ENCODE measurements at regions not wholly inside any gene's neighbourhood (a gene's known extent, or its start where the extent isn't known, plus 50 kb on each side); places are given as distances from the start of the nearest gene placed in this dataset.

GRCh38 chr13:99126821-99127220 is 73.8 kb upstream of the UBAC2 start:
- no peaks in the 10 kb centered on the region for H3K27me3 ChIP-seq (ENCODE audit: control insufficient read depth, insufficient read depth, low read length)
- no peaks in the 10 kb centered on the region for H4K20me1 ChIP-seq (ENCODE audit: control insufficient read depth, extremely low read depth, insufficient read depth, low read length)
- no peak overlapping the region for H3K27ac ChIP-seq (ENCODE audit: insufficient read depth, low read length)
- H3K36me3 ChIP-seq (ENCODE audit: control insufficient read depth, insufficient read depth, low read length): no peaks in the 10 kb centered on the region
- no peak for DNase-seq (ENCODE audit: low read depth in 2 of 2)
- H3K79me2 ChIP-seq (ENCODE audit: control insufficient read depth, insufficient read depth, low read length): no peaks in the 10 kb centered on the region
- no peak overlapping the region for H3K4me3 ChIP-seq (replicated peaks in 1 of 4; ENCODE audit: control extremely low read depth in 1 of 4, insufficient read depth in 1 of 4, low read depth in 3 of 4, low read length in 4 of 4)
- H2AFZ ChIP-seq (ENCODE audit: low read length): no peak overlapping the region
- H3K9me3 ChIP-seq (ENCODE audit: control insufficient read depth, insufficient read depth, low read depth, low read length): no peaks in the 10 kb centered on the region
- no peak overlapping the region for H3K9ac ChIP-seq (ENCODE audit: insufficient read depth, low read length)
- TF ChIP-seq, protein P1, sequence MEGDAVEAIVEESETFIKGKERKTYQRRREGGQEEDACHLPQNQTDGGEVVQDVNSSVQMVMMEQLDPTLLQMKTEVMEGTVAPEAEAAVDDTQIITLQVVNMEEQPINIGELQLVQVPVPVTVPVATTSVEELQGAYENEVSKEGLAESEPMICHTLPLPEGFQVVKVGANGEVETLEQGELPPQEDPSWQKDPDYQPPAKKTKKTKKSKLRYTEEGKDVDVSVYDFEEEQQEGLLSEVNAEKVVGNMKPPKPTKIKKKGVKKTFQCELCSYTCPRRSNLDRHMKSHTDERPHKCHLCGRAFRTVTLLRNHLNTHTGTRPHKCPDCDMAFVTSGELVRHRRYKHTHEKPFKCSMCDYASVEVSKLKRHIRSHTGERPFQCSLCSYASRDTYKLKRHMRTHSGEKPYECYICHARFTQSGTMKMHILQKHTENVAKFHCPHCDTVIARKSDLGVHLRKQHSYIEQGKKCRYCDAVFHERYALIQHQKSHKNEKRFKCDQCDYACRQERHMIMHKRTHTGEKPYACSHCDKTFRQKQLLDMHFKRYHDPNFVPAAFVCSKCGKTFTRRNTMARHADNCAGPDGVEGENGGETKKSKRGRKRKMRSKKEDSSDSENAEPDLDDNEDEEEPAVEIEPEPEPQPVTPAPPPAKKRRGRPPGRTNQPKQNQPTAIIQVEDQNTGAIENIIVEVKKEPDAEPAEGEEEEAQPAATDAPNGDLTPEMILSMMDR (conservative IDR thresholded peaks at IDR 0.05 in 1 of 2, IDR thresholded peaks at IDR 0.05 in 1 of 2; ENCODE audit: low read depth in 1 of 2, low read length in 2 of 2): no peak
- TF ChIP-seq EZH2 (IDR thresholded peaks at IDR 0.05; ENCODE audit: low read length, missing control alignments): no peak
- H3K4me1 ChIP-seq (ENCODE audit: control insufficient read depth, extremely low read depth, insufficient read depth, low read length): no peaks in the 10 kb centered on the region
- H3K4me2 ChIP-seq (ENCODE audit: extremely low read depth, insufficient read depth, low read length): no peak overlapping the region

- Histone ChIP-seq H4K20me1 (ENCODE audit: control insufficient read depth, extremely low read depth, insufficient read depth, low read length) (no peaks in the 10 kb centered on the region), H3K27me3 (ENCODE audit: control insufficient read depth, insufficient read depth, low read length) (no peaks in the 10 kb centered on the region), H3K79me2 (ENCODE audit: control insufficient read depth, insufficient read depth, low read length) (no peaks in the 10 kb centered on the region), H3K27ac (ENCODE audit: insufficient read depth, low read length) (no peak overlapping the region), H3K9ac (ENCODE audit: insufficient read depth, low read length) (no peak overlapping the region), H3K9me3 (ENCODE audit: control insufficient read depth, insufficient read depth, low read depth, low read length) (no peaks in the 10 kb centered on the region), H3K4me1 (ENCODE audit: control insufficient read depth, extremely low read depth, insufficient read depth, low read length) (no peaks in the 10 kb centered on the region), H3K4me3 (replicated peaks in 1 of 4; ENCODE audit: control extremely low read depth in 1 of 4, insufficient read depth in 1 of 4, low read depth in 3 of 4, low read length in 4 of 4) (no peak overlapping the region), H3K36me3 (ENCODE audit: control insufficient read depth, insufficient read depth, low read length) (no peaks in the 10 kb centered on the region), H3K4me2 (ENCODE audit: extremely low read depth, insufficient read depth, low read length) (no peak overlapping the region), H2AFZ (ENCODE audit: low read length) (no peak overlapping the region)
- TF ChIP-seq EZH2 (IDR thresholded peaks at IDR 0.05; ENCODE audit: low read length, missing control alignments): no peak
- TF ChIP-seq, protein P1 (conservative IDR thresholded peaks at IDR 0.05 in 1 of 2, IDR thresholded peaks at IDR 0.05 in 1 of 2; ENCODE audit: low read depth in 1 of 2, low read length in 2 of 2): no peak
- DNase-seq (ENCODE audit: low read depth in 2 of 2): no peak
Observed at GRCh38 chr13:99129050-99129449, 71.6 kb upstream of the UBAC2 start.

DNA sequence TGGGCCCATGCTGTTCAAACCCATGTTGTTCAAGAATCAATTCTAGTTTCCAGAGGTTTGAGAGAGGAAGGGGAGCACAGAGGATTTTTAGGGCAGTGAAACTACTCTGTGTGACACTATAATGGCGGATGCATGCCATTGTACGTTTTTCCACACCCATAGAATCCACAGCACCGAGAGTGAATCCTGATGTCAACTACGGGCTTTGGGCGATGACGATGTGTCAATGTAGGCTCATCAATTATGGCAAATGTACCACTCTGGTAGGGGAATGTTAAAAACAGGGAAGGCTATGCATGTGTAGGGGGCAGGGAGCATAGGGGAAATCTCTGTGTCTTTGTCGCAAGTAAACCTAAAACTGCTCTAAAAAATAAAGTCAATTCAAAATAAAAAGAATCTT is 70.7 kb upstream of the UBAC2 start:
- no peaks in the 10 kb centered on the region for H3K27me3 ChIP-seq (ENCODE audit: control insufficient read depth, insufficient read depth, low read length)
- no peaks in the 10 kb centered on the region for H4K20me1 ChIP-seq (ENCODE audit: control insufficient read depth, extremely low read depth, insufficient read depth, low read length)
- H2AFZ ChIP-seq (ENCODE audit: low read length): no peak overlapping the region
- no peaks in the 10 kb centered on the region for H3K4me1 ChIP-seq (ENCODE audit: control insufficient read depth, extremely low read depth, insufficient read depth, low read length)
- no peak overlapping the region for H3K27ac ChIP-seq (ENCODE audit: insufficient read depth, low read length)
- no peak overlapping the region for H3K4me3 ChIP-seq (replicated peaks in 1 of 4; ENCODE audit: control extremely low read depth in 1 of 4, insufficient read depth in 1 of 4, low read depth in 3 of 4, low read length in 4 of 4)
- no peak overlapping the region for H3K9ac ChIP-seq (ENCODE audit: insufficient read depth, low read length)
- no peaks in the 10 kb centered on the region for H3K9me3 ChIP-seq (ENCODE audit: control insufficient read depth, insufficient read depth, low read depth, low read length)
- no peak for TF ChIP-seq EZH2 (IDR thresholded peaks at IDR 0.05; ENCODE audit: low read length, missing control alignments)
- TF ChIP-seq, protein P1 (conservative IDR thresholded peaks at IDR 0.05 in 1 of 2, IDR thresholded peaks at IDR 0.05 in 1 of 2; ENCODE audit: low read depth in 1 of 2, low read length in 2 of 2): no peak
- no peak overlapping the region for H3K4me2 ChIP-seq (ENCODE audit: extremely low read depth, insufficient read depth, low read length)
- H3K36me3 ChIP-seq (ENCODE audit: control insufficient read depth, insufficient read depth, low read length): no peaks in the 10 kb centered on the region
- DNase-seq (ENCODE audit: low read depth in 2 of 2): no peak
- H3K79me2 ChIP-seq (ENCODE audit: control insufficient read depth, insufficient read depth, low read length): no peaks in the 10 kb centered on the region

All from fibroblast of lung (primary cell).